ENCODE measurements at regions not wholly inside any gene's neighbourhood (a gene's known extent, or its start where the extent isn't known, plus 50 kb on each side); places are given as distances from the start of the nearest gene placed in this dataset.

GRCh38 chr12:127241072-127241817, 1025.7 kb upstream of the TMEM132C start:
- TF ChIP-seq, protein P1, sequence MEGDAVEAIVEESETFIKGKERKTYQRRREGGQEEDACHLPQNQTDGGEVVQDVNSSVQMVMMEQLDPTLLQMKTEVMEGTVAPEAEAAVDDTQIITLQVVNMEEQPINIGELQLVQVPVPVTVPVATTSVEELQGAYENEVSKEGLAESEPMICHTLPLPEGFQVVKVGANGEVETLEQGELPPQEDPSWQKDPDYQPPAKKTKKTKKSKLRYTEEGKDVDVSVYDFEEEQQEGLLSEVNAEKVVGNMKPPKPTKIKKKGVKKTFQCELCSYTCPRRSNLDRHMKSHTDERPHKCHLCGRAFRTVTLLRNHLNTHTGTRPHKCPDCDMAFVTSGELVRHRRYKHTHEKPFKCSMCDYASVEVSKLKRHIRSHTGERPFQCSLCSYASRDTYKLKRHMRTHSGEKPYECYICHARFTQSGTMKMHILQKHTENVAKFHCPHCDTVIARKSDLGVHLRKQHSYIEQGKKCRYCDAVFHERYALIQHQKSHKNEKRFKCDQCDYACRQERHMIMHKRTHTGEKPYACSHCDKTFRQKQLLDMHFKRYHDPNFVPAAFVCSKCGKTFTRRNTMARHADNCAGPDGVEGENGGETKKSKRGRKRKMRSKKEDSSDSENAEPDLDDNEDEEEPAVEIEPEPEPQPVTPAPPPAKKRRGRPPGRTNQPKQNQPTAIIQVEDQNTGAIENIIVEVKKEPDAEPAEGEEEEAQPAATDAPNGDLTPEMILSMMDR (IDR thresholded peaks at IDR 0.05; ENCODE audit: borderline replicate concordance, control extremely low read depth, extremely low read depth, insufficient read depth, missing control alignments), result no peak
- in situ Hi-C loops (cut with MboI; ENCODE audit: low sequenced_read_pairs, unreplicated experiment), result no loop called here
- no peak for DNase-seq (ENCODE audit: low spot score)

GRCh38 chr12:127245009-127245408, 1022.0 kb upstream of the TMEM132C start:
- in situ Hi-C loops (cut with MboI; ENCODE audit: low sequenced_read_pairs, unreplicated experiment), result no loop called here
- DNase-seq (ENCODE audit: low spot score), result no peak

DNA sequence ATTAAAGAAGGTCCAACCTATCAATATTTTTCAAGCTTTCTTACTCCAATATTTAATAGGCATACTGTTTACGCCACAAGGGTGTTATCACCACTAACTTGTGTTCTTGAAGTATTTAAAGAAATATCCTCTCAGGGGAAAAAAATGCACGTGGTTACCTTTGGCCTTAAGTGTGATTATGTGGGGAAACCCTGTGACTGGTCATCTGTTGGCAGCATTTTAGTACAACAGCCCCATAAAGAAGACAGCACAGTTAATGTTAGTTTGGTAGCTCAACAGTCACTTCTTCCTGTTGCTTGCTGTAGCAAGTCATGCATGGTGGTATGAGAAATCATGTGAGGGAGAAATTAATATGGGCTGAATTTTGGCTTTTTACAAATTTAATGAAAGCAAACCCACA, 1021.5 kb upstream of the TMEM132C start:
- DNase-seq (ENCODE audit: low spot score), result no peak
- TF ChIP-seq, protein P1 (IDR thresholded peaks at IDR 0.05; ENCODE audit: borderline replicate concordance, control extremely low read depth, extremely low read depth, insufficient read depth, missing control alignments), result no peak
- in situ Hi-C loops (cut with MboI; ENCODE audit: low sequenced_read_pairs, unreplicated experiment), result no loop called here

More at GRCh38 chr12:127245009-127245408, 1022.0 kb upstream of the TMEM132C start:
- TF ChIP-seq, protein P1 (IDR thresholded peaks at IDR 0.05; ENCODE audit: borderline replicate concordance, control extremely low read depth, extremely low read depth, insufficient read depth, missing control alignments), result no peak

DNA sequence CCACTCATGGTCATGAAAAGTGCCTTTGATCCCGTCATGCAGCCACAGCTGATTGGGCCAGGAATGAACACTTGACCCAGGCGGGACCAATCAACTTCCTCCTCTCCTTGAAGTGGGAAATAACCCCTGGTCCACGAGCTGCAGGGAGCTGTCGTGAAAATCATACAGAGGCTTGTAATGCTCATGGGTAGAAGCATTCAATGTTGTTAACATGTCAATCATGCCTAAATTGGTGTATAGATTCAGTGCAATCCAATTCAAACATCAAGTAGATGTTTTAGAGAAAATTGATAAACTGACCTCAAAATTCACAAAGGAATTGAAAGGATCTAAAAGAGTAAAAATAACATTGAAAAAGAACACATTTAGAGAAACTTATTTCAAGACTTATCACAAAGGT, 1019.0 kb upstream of the TMEM132C start:
- in situ Hi-C loops (cut with MboI; ENCODE audit: low sequenced_read_pairs, unreplicated experiment), result no loop called here
- TF ChIP-seq, protein P1 (IDR thresholded peaks at IDR 0.05; ENCODE audit: borderline replicate concordance, control extremely low read depth, extremely low read depth, insufficient read depth, missing control alignments), result no peak
- DNase-seq (ENCODE audit: low spot score), result no peak

- in situ Hi-C loops (cut with MboI; ENCODE audit: low sequenced_read_pairs, unreplicated experiment), result no loop called here
- TF ChIP-seq, protein P1 (IDR thresholded peaks at IDR 0.05; ENCODE audit: borderline replicate concordance, control extremely low read depth, extremely low read depth, insufficient read depth, missing control alignments), result no peak
- no peak for DNase-seq (ENCODE audit: low spot score)
Measured at GRCh38 chr12:127249428-127249827, 1017.5 kb upstream of the TMEM132C start.

DNA sequence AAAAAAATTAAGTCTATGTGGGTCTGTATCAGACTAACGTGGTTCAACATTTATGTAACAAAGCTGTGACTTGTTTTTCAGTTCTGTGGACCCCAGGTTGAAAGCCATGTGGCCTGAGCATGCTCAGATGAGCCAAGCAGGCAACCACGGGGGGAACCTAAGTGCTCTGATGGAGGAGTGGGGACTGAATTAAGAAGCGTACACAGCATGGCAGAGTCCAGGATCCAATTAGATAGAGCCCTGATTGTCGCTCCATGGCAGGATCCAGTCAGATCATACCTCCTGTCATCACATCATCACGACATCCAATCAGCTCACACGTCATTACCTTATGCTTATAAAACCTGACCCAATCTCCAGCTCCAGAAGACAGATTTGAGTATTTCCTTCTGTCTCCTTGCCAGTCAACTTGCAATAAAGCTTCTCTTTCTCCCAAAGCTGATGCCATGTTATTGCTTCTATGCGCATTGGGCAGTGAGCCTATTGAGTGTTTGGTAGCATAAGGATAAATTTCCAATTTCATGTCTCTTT, 1013.1 kb upstream of the TMEM132C start:
- in situ Hi-C loops (cut with MboI; ENCODE audit: low sequenced_read_pairs, unreplicated experiment), result no loop called here
- TF ChIP-seq, protein P1 (IDR thresholded peaks at IDR 0.05; ENCODE audit: borderline replicate concordance, control extremely low read depth, extremely low read depth, insufficient read depth, missing control alignments), result no peak
- no peak for DNase-seq (ENCODE audit: low spot score)

Data from GM13976 (cell line).